ENCODE measurements at regions not wholly inside any gene's neighbourhood (a gene's known extent, or its start where the extent isn't known, plus 50 kb on each side); places are given as distances from the start of the nearest gene placed in this dataset.

DNA sequence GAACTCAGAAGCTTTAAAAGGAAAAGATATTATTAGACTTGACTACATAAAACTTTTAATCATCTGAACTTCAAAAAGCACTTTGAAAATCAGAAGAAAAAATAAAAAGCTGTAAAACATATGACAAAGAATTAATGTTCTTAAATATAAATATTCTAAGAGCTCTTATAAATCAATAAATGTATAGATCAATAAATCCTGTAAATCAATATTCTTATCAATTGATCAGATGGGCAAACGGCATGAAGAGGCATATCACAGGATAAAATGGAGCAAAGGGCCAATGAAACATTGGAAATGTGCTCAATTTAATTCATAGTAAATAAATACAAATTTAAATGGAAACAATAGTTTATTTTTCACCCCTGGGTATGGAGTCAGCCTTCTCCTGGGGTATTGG, 66.1 kb upstream of the SMYD2 start:
- H3K4me1 ChIP-seq (replicated peaks in 1 of 2), result peaks cover 0 to 8% of the 10 kb centered on the region in 2 donors
- no peak overlapping the region for H3K27ac ChIP-seq
- no peak overlapping the region for H3K4me3 ChIP-seq
- no peak for DNase-seq
- TF ChIP-seq, protein P1, sequence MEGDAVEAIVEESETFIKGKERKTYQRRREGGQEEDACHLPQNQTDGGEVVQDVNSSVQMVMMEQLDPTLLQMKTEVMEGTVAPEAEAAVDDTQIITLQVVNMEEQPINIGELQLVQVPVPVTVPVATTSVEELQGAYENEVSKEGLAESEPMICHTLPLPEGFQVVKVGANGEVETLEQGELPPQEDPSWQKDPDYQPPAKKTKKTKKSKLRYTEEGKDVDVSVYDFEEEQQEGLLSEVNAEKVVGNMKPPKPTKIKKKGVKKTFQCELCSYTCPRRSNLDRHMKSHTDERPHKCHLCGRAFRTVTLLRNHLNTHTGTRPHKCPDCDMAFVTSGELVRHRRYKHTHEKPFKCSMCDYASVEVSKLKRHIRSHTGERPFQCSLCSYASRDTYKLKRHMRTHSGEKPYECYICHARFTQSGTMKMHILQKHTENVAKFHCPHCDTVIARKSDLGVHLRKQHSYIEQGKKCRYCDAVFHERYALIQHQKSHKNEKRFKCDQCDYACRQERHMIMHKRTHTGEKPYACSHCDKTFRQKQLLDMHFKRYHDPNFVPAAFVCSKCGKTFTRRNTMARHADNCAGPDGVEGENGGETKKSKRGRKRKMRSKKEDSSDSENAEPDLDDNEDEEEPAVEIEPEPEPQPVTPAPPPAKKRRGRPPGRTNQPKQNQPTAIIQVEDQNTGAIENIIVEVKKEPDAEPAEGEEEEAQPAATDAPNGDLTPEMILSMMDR (IDR thresholded peaks at IDR 0.05), result no peak
- TF ChIP-seq POLR2A (IDR thresholded peaks at IDR 0.05), result no peak
- intact Hi-C loops (cut with DNase I), result loop anchor here (5.0 to 10.0 kb wide), 2 partner anchors 112 to 380 kb away; no protein-coding TSS in a partner anchor
- H3K36me3 ChIP-seq (replicated peaks in 1 of 2), result no peaks in the 10 kb centered on the region
- no peaks in the 10 kb centered on the region for H3K9me3 ChIP-seq (replicated peaks in 1 of 3)
- WGBS, 4 donors, result 75 to 81% (median 77%) methylated on average over 1 of the region's 1 CpG
- peaks cover 3% of the 10 kb centered on the region for H3K27me3 ChIP-seq

DNA sequence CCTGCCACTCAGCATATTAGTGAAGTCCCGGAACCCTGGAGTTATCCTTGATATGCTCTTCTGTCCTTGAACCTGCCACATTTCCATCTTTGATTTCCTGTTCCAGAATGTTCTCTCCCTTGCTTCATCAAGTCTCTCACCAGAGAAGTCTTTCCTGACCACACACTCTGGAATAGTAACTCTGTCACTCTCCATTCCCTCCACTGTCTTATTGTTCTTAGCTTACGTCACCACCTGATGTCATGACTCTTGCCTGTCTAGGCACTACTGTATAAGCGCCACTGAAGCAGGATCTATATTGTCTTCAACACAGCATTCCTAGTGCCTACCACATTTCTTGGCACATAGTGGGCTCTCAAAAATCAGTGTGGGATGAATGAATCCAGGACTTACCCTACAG, 65.4 kb upstream of the SMYD2 start:
- Histone ChIP-seq H3K27me3 (peaks cover 3% of the 10 kb centered on the region), H3K9me3 (replicated peaks in 1 of 3) (no peaks in the 10 kb centered on the region), H3K36me3 (replicated peaks in 1 of 2) (no peaks in the 10 kb centered on the region), H3K4me1 (replicated peaks in 1 of 2) (peaks cover 0 to 8% of the 10 kb centered on the region in 2 donors), H3K4me3 (no peak overlapping the region), H3K27ac (no peak overlapping the region)
- intact Hi-C loops (cut with DNase I), result loop anchor here (5.0 to 10.0 kb wide), 2 partner anchors 112 to 379 kb away; no protein-coding TSS in a partner anchor
- no peak for TF ChIP-seq POLR2A (IDR thresholded peaks at IDR 0.05)
- TF ChIP-seq, protein P1 (IDR thresholded peaks at IDR 0.05), result no peak
- 73 to 80% (median 76%) methylated on average over 3 of the region's 3 CpGs for WGBS, 4 donors
- DNase-seq, result no peak

DNA sequence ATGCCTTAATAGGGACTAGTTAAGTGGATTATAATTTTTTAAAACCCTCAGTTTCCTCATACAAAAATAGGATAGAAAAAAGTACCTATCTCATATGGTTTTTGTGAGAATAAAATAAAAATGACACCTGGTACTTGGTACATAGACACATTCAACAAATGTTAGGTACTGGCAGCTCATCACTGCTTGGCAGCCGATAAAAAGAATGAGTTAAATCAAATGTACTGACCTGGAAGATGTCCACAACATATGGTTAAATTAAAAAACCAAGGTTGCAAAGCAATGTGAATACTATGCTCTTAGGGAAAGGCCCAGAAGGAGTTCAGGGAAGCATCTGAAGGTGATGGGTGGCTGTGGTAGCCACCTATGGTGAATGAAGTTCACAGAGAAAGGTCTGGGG, 64.9 kb upstream of the SMYD2 start:
- 76 to 87% (median 84%) methylated on average over 1 of the region's 1 CpG for WGBS, 4 donors

DNA sequence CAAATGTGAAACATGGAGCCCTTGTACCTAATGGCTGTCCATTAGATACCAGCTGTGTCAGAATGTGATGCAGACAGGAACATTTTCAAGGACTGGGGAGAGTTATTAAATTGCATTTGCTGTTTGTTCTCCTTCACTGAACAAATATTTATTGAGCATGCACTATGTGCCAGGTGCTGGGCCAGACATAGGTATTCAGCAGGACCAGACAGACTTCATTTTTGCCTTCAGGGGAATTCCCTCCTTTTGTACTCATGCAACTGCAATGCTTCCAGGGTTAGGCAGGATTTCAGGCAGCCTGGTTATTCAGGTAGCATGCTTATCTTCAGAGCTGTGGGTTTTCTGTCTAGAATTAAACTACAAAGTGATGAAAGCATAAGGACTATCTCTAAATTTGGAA, 64.2 kb upstream of the SMYD2 start:
- Histone ChIP-seq H3K9me3 (replicated peaks in 1 of 3) (no peaks in the 10 kb centered on the region), H3K27ac (no peak overlapping the region), H3K36me3 (replicated peaks in 1 of 2) (no peaks in the 10 kb centered on the region), H3K4me3 (no peak overlapping the region), H3K27me3 (peaks cover 3% of the 10 kb centered on the region), H3K4me1 (replicated peaks in 1 of 2) (peaks cover 0 to 8% of the 10 kb centered on the region in 2 donors)
- DNase-seq, result no peak
- intact Hi-C loops (cut with DNase I), result loop anchor here (5.0 to 10.0 kb wide), 2 partner anchors 111 to 378 kb away; no protein-coding TSS in a partner anchor
- TF ChIP-seq POLR2A (IDR thresholded peaks at IDR 0.05), result no peak
- TF ChIP-seq, protein P1 (IDR thresholded peaks at IDR 0.05), result no peak

More for the DNA sequence above, 64.9 kb upstream of the SMYD2 start:
- peaks cover 3% of the 10 kb centered on the region for H3K27me3 ChIP-seq
- TF ChIP-seq, protein P1 (IDR thresholded peaks at IDR 0.05), result no peak
- TF ChIP-seq POLR2A (IDR thresholded peaks at IDR 0.05), result no peak
- H3K4me1 ChIP-seq (replicated peaks in 1 of 2), result peaks cover 0 to 8% of the 10 kb centered on the region in 2 donors
- no peaks in the 10 kb centered on the region for H3K36me3 ChIP-seq (replicated peaks in 1 of 2)
- DNase-seq, result no peak
- no peak overlapping the region for H3K4me3 ChIP-seq
- no peak overlapping the region for H3K27ac ChIP-seq
- intact Hi-C loops (cut with DNase I), result loop anchor here (5.0 to 10.0 kb wide), 2 partner anchors 111 to 379 kb away; no protein-coding TSS in a partner anchor
- H3K9me3 ChIP-seq (replicated peaks in 1 of 3), result no peaks in the 10 kb centered on the region

Measured in adrenal gland (tissue), 9 donors.